Astrocyte (in vitro differentiated cells and primary cell): ENCODE measurements at regions not wholly inside any gene's neighbourhood (a gene's known extent, or its start where the extent isn't known, plus 50 kb on each side); places are given as distances from the start of the nearest gene placed in this dataset.

ENCODE experiments used
- DNase-seq: peaks from one replicate; pipeline ENCODE4 v3.0.0-alpha.2; 2010; ENCODE audit warnings: low read depth
- FAIRE-seq: peaks from 2 replicates; lab custom pipeline; 2011; peaks lifted over from hg19 to GRCh38; lab: Jason Lieb, UNC
- H2AFZ ChIP-seq: 2 replicates; pipeline ENCODE4 v1.6.0; 2012; ENCODE audit warnings: low read depth, low read length, inconsistent platforms
- H3K27ac ChIP-seq: 2 replicates; pipeline ENCODE4 v1.5.1; 2011; ENCODE audit warnings: low read depth, low read length, inconsistent platforms
- H3K27me3 ChIP-seq: 2 replicates; pipeline ENCODE4 v1.6.0; 2011; ENCODE audit warnings: low read length, inconsistent platforms; ENCODE audit not compliant: insufficient read depth
- H3K36me3 ChIP-seq: 2 replicates; pipeline ENCODE4 v1.5.1; 2011; ENCODE audit warnings: low read length, inconsistent platforms; ENCODE audit not compliant: insufficient read depth
- H3K4me1 ChIP-seq: 2 replicates; pipeline ENCODE4 v1.5.1; 2011; ENCODE audit warnings: low read length, inconsistent platforms; ENCODE audit not compliant: insufficient read depth
- H3K4me2 ChIP-seq: 2 replicates; pipeline ENCODE4 v1.6.0; 2012; ENCODE audit warnings: low read length, inconsistent platforms
- H3K4me3 ChIP-seq: 2 replicates; pipeline ENCODE4 v1.5.1; 2011; ENCODE audit warnings: low read depth, mild to moderate bottlenecking, low read length, inconsistent platforms; ENCODE audit not compliant: insufficient read depth
- H3K79me2 ChIP-seq: 2 replicates; pipeline ENCODE4 v1.6.0; 2012; ENCODE audit warnings: mild to moderate bottlenecking, low read length, inconsistent platforms; ENCODE audit not compliant: insufficient read depth
- H3K9ac ChIP-seq: 2 replicates; pipeline ENCODE4 v1.6.0; 2012; ENCODE audit warnings: mild to moderate bottlenecking, low read length, inconsistent platforms
- H3K9me3 ChIP-seq: 2 replicates; pipeline ENCODE4 v1.5.1; 2012; ENCODE audit warnings: low read depth, mild to moderate bottlenecking, low read length, inconsistent platforms; ENCODE audit not compliant: insufficient read depth
- H4K20me1 ChIP-seq: 2 replicates; pipeline ENCODE4 v1.6.0; 2012; ENCODE audit warnings: low read length, inconsistent platforms; ENCODE audit not compliant: insufficient read depth
- H3K27ac Mint-ChIP-seq: one replicate; pipeline ENCODE4 v1.8.0; 2021; ENCODE audit warnings: mild to moderate bottlenecking, mixed read lengths; ENCODE audit not compliant: unreplicated experiment
- H3K27me3 Mint-ChIP-seq: one replicate; pipeline ENCODE4 v1.8.0; 2021; ENCODE audit warnings: low read depth, mixed read lengths; ENCODE audit not compliant: unreplicated experiment
- H3K36me3 Mint-ChIP-seq: one replicate; pipeline ENCODE4 v1.8.0; 2021; ENCODE audit warnings: low read depth, mixed read lengths; ENCODE audit not compliant: unreplicated experiment
- H3K4me1 Mint-ChIP-seq: one replicate; pipeline ENCODE4 v1.8.0; 2021; ENCODE audit warnings: low read depth, mixed read lengths; ENCODE audit not compliant: unreplicated experiment
- H3K4me3 Mint-ChIP-seq: one replicate; pipeline ENCODE4 v1.8.0; 2021; ENCODE audit warnings: mild to moderate bottlenecking, moderate library complexity, mixed read lengths; ENCODE audit not compliant: unreplicated experiment
- H3K9me3 Mint-ChIP-seq: one replicate; pipeline ENCODE4 v1.8.0; 2021; ENCODE audit warnings: mild to moderate bottlenecking, mixed read lengths; ENCODE audit not compliant: unreplicated experiment
- CTCF ChIP-seq: IDR thresholded peaks from 2 replicates; pipeline ENCODE4 v1.5.1; 2011; ENCODE audit warnings: low read depth, mild to moderate bottlenecking, inconsistent platforms, low read length, moderate library complexity; ENCODE audit not compliant: insufficient read depth
- EZH2 ChIP-seq: IDR thresholded peaks from 2 replicates; pipeline ENCODE4 v1.6.1; 2012; ENCODE audit warnings: mild to moderate bottlenecking, low read length, inconsistent platforms; ENCODE audit not compliant: insufficient read depth

- Mint-ChIP-seq H3K4me1 (no peaks in the 10 kb centered on the region), H3K9me3 (peaks cover 4% of the 10 kb centered on the region), H3K27me3 (peaks cover 21% of the 10 kb centered on the region), H3K4me3 (no peak overlapping the region), H3K27ac (no peak overlapping the region), H3K36me3 (no peaks in the 10 kb centered on the region)
- Histone ChIP-seq H3K4me2 (no peak overlapping the region), H3K9ac (no peak overlapping the region), H2AFZ (no peak overlapping the region), H3K4me3 (no peak overlapping the region), H3K9me3 (no peaks in the 10 kb centered on the region), H3K79me2 (no peaks in the 10 kb centered on the region), H3K27me3 (no peaks in the 10 kb centered on the region), H3K4me1 (no peaks in the 10 kb centered on the region), H3K27ac (no peak overlapping the region), H4K20me1 (no peaks in the 10 kb centered on the region), H3K36me3 (no peaks in the 10 kb centered on the region)
- FAIRE-seq (no peak), DNase-seq (no peak)
- no peak for TF ChIP-seq CTCF
- TF ChIP-seq EZH2: no peak
These were observed 222.9 kb upstream of the RAB4A start for GRCh38 chr1:229047840-229048620.

GRCh38 chr1:229048896-229049295 is 222.0 kb upstream of the RAB4A start:
- no peak for FAIRE-seq
- Mint-ChIP-seq H3K27ac (no peak overlapping the region), H3K4me3 (no peak overlapping the region), H3K36me3 (no peaks in the 10 kb centered on the region), H3K9me3 (peaks cover 4% of the 10 kb centered on the region), H3K4me1 (no peaks in the 10 kb centered on the region), H3K27me3 (peaks cover 25% of the 10 kb centered on the region)
- TF ChIP-seq EZH2: no peak
- TF ChIP-seq CTCF: no peak
- no peaks in the 10 kb centered on the region for H3K36me3 ChIP-seq
- no peak overlapping the region for H3K9ac ChIP-seq
- no peak overlapping the region for H2AFZ ChIP-seq
- no peaks in the 10 kb centered on the region for H3K27me3 ChIP-seq
- H3K4me1 ChIP-seq: no peaks in the 10 kb centered on the region
- H3K4me3 ChIP-seq: no peak overlapping the region
- no peak for DNase-seq
- no peak overlapping the region for H3K27ac ChIP-seq
- no peak overlapping the region for H3K4me2 ChIP-seq
- no peaks in the 10 kb centered on the region for H3K79me2 ChIP-seq
- no peaks in the 10 kb centered on the region for H3K9me3 ChIP-seq
- no peaks in the 10 kb centered on the region for H4K20me1 ChIP-seq

GRCh38 chr1:229056046-229056445 is 214.9 kb upstream of the RAB4A start:
- no peaks in the 10 kb centered on the region for H3K79me2 ChIP-seq
- Mint-ChIP-seq H3K4me1 (peaks cover 3% of the 10 kb centered on the region), H3K27me3 (peaks cover 40% of the 10 kb centered on the region), H3K36me3 (no peaks in the 10 kb centered on the region), H3K27ac (no peak overlapping the region), H3K4me3 (no peak overlapping the region), H3K9me3 (no peaks in the 10 kb centered on the region)
- DNase-seq (no peak), FAIRE-seq (no peak)
- H3K27ac ChIP-seq: no peak overlapping the region
- no peak overlapping the region for H2AFZ ChIP-seq
- peaks cover 5% of the 10 kb centered on the region for H3K27me3 ChIP-seq
- H3K36me3 ChIP-seq: no peaks in the 10 kb centered on the region
- no peak overlapping the region for H3K9ac ChIP-seq
- H4K20me1 ChIP-seq: no peaks in the 10 kb centered on the region
- TF ChIP-seq EZH2: no peak
- TF ChIP-seq CTCF: no peak
- H3K4me3 ChIP-seq: no peak overlapping the region
- no peaks in the 10 kb centered on the region for H3K4me1 ChIP-seq
- no peak overlapping the region for H3K4me2 ChIP-seq
- no peaks in the 10 kb centered on the region for H3K9me3 ChIP-seq
